Fibroblast of villous mesenchyme (primary cell): ENCODE measurements at regions not wholly inside any gene's neighbourhood (a gene's known extent, or its start where the extent isn't known, plus 50 kb on each side); places are given as distances from the start of the nearest gene placed in this dataset.

Experiments used
- DNase-seq: peaks from one replicate; pipeline ENCODE4 v3.0.0-alpha.2; 2010; ENCODE audit warnings: low read depth
- H3K4me3 ChIP-seq: 2 replicates; pipeline ENCODE4 v1.5.1; 2011; ENCODE audit warnings: low read depth, mild to moderate bottlenecking, low read length
- TF ChIP-seq, protein P1 (sequence below): IDR thresholded peaks from 2 replicates; pipeline ENCODE4 v1.5.1; 2012; ENCODE audit warnings: low read depth, mild to moderate bottlenecking, low read length; ENCODE audit not compliant: insufficient read depth

DNA sequence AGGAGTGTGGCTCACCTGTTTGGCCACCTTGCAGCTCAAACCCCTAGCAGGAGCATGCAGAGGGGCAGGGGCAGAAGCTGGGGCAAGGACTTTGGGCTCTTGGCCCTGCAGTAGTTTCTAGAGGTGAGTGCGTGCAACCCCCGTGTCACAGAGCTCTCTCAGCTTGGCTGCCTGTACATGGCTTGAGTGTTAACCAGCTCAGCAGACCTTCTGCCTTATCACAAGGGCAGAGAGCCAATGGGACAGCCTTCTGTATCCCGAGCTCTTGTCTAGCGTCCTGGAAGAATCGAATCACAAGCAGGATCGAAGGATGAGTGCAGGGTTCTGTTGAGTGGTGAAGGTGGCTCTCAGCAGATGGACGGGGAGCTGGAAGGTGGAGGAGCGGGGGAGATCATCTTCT lies 120.3 kb upstream of the TMEM18 start:
- TF ChIP-seq, protein P1, sequence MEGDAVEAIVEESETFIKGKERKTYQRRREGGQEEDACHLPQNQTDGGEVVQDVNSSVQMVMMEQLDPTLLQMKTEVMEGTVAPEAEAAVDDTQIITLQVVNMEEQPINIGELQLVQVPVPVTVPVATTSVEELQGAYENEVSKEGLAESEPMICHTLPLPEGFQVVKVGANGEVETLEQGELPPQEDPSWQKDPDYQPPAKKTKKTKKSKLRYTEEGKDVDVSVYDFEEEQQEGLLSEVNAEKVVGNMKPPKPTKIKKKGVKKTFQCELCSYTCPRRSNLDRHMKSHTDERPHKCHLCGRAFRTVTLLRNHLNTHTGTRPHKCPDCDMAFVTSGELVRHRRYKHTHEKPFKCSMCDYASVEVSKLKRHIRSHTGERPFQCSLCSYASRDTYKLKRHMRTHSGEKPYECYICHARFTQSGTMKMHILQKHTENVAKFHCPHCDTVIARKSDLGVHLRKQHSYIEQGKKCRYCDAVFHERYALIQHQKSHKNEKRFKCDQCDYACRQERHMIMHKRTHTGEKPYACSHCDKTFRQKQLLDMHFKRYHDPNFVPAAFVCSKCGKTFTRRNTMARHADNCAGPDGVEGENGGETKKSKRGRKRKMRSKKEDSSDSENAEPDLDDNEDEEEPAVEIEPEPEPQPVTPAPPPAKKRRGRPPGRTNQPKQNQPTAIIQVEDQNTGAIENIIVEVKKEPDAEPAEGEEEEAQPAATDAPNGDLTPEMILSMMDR: no peak
- H3K4me3 ChIP-seq: no peak overlapping the region
- no peak for DNase-seq

DNA sequence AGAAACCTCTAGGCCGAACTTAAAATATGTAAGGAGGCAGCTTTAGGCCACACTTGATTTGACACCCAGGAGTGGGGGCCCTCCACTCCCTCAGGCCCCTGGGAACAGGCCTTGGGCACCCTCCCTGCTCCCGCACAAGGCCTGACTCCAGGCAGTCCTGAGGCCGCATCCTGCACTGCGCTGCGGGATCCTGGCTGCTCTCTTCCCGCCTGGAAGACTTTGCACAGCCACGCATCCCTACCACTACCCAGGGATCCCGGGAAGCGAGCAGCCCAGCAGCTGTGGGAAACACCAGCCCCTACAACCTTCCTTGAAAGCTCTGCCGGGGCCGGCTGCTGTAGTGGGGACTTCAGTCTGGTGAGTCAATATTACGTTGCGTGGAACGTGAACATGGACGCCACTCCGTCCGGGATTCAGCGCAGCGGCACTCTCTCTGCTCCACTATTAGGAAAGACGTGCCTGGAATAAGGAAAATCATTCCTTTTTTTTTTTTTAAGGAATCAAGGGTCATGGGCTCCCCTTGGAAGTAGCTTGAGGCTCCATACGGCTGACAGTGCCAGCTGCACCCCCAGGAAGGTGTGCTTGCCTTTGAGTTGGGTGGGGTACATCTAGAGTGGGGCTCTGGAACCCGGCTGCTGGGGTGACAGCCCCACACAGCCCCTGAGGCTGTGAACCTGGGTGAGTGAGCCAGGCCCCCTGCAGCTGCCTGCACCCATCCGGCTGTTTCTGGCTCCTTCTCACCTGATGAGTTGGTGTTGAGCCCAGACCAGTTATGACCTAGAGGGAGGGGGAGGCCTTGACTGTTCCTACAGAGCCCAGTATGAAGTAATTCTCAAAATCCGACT lies 119.2 kb upstream of the TMEM18 start:
- no peak for DNase-seq
- no peak overlapping the region for H3K4me3 ChIP-seq
- TF ChIP-seq, protein P1: no peak

DNA sequence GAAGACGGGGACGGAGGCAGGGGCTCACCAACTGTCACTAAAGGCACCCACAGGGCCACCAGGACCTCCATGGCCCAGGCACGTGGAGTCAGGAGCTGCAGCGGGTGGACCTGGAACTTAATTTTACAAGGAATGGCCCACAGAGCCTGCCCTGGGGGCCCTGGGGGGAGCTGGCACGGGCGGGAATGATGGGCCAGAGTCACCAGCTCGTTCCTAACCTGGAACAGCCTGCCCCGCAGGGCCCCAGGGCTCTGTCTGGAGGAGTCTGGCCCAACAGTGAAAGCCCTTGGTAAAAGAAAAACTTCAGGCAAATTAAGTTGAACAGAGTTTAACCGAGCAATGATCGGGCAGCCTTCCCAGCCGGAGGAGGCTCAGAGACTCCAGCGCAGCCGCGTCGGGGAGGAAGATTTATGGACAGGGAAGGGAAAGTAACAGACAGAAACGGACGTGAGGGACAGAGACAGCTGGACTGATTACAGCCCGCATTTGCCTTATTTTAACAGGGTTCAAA lies 118.4 kb upstream of the TMEM18 start:
- DNase-seq: no peak
- no peak overlapping the region for H3K4me3 ChIP-seq
- TF ChIP-seq, protein P1: no peak

DNA sequence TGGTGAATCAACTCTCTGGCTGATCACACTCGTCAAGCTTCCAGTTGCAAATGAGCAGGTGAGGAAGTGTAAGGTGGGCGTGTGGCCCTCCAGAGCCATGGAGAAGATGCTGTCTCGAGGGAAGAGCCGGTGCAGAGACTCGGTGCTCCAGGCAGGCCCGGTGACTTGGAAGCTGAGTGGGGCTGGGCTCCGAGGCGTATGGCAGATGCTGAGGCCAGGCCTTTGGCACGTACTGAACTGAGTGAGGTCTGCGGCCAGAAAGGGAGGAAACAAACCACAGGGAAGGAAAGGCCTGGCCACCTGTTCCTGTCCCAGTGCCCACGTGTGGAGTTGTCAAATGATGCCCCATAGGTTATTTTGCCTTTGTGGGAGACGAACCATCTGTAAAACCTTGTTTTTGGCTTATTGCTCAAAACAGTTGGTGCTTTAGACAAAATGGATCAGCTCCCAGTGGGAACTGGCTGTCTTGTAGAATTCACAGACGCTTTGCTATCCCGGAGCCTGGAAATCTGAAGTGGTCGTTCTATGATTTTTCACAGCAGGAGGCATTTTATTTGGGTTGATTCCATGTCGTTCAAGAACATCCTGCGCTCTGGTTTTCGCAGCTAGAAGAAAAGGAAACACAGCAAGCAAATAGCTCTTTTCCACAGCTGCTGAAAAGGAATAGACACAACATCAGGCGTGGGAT lies 117.5 kb upstream of the TMEM18 start:
- DNase-seq: no peak
- TF ChIP-seq, protein P1: no peak
- H3K4me3 ChIP-seq: no peak overlapping the region

DNA sequence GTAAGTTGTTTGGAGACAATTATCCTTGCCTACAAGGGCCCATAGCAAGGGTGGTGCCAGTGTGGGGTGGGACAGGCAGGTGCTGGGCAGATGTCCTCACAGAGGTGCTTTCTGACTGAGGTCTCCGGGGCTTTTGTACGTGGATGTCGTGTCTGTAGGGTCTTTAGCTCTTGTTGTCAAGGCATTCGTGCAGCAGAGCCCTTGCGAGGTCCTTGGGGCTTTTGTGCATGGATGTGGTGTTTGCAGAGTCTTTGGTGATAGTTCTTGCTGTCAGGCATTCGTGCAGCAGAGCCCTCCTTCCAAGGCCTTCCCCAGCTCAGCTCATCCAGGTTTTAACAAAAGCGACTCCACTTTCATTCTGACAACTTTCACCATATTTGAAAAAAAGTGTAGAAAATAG lies 116.0 kb upstream of the TMEM18 start:
- H3K4me3 ChIP-seq: no peak overlapping the region
- TF ChIP-seq, protein P1: no peak
- no peak for DNase-seq

DNA sequence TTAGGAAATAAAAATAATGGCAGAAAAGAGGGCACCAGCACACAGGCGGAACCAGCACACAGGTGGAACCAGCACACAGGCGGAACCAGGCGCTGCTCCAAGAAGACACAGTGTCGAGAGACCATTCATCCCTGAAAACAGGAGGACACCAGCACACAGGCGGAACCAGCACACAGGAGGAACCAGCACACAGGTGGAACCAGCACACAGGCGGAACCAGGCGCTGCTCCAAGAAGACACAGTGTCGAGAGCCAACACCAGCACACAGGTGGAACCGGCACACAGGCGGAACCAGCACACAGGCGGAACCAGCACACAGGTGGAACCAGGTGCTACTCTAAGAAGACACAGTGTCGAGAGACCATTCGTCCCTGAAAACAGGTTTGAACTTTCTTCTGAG lies 115.5 kb upstream of the TMEM18 start:
- TF ChIP-seq, protein P1: no peak
- no peak for DNase-seq
- H3K4me3 ChIP-seq: no peak overlapping the region
